ENCODE measurements at regions not wholly inside any gene's neighbourhood (a gene's known extent, or its start where the extent isn't known, plus 50 kb on each side); places are given as distances from the start of the nearest gene placed in this dataset.

DNA sequence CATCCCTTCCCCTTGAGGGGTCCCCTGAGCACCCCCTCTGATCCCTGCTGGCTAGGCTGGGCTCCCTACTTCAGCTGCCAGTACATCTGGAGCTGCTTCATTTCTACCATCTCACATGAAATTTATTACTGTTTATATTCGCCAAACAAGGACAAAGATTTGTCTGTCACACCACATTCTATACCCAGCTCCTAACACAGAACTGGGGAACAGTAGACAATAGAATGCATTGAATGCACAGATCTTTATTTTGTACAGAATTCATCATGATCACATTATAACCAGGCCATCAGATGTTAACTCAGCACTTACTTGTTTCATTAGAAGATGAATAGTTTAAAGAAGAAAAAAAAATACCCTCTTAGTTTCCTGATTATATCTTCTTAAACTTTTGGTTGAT is 159.4 kb downstream of the KLF5 start:
- TF ChIP-seq, protein P1, sequence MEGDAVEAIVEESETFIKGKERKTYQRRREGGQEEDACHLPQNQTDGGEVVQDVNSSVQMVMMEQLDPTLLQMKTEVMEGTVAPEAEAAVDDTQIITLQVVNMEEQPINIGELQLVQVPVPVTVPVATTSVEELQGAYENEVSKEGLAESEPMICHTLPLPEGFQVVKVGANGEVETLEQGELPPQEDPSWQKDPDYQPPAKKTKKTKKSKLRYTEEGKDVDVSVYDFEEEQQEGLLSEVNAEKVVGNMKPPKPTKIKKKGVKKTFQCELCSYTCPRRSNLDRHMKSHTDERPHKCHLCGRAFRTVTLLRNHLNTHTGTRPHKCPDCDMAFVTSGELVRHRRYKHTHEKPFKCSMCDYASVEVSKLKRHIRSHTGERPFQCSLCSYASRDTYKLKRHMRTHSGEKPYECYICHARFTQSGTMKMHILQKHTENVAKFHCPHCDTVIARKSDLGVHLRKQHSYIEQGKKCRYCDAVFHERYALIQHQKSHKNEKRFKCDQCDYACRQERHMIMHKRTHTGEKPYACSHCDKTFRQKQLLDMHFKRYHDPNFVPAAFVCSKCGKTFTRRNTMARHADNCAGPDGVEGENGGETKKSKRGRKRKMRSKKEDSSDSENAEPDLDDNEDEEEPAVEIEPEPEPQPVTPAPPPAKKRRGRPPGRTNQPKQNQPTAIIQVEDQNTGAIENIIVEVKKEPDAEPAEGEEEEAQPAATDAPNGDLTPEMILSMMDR (conservative IDR thresholded peaks at IDR 0.05; ENCODE audit: low read length) = no peak
- no peak for TF ChIP-seq EZH2phosphoT487 (IDR thresholded peaks at IDR 0.05; ENCODE audit: borderline replicate concordance, low read depth, low read length)
